Ectodermal cell (in vitro differentiated cells): ENCODE measurements at regions not wholly inside any gene's neighbourhood (a gene's known extent, or its start where the extent isn't known, plus 50 kb on each side); places are given as distances from the start of the nearest gene placed in this dataset.
"Not testable (repeated sequence)": the region's sequence is repeated elsewhere in the genome, so short reads cannot be mapped to it uniquely, and the experiment has no call there.

Source experiments
- H3K27ac ChIP-seq: 2 replicates; pipeline ENCODE4 v1.7.0; 2013; ENCODE audit warnings: mild to moderate bottlenecking, low read depth, low read length; ENCODE audit not compliant: insufficient read depth, poor library complexity, severe bottlenecking
- H3K27me3 ChIP-seq: 2 replicates; pipeline ENCODE4 v1.7.0; 2013; ENCODE audit warnings: mild to moderate bottlenecking, low read length; ENCODE audit not compliant: insufficient read depth, control insufficient read depth, poor library complexity, severe bottlenecking
- H3K36me3 ChIP-seq: one replicate; pipeline ENCODE4 v1.7.0; 2013; ENCODE audit warnings: low read length; ENCODE audit not compliant: control insufficient read depth, insufficient read depth
- H3K4me1 ChIP-seq: one replicate; pipeline ENCODE4 v1.7.0; 2013; ENCODE audit warnings: low read length; ENCODE audit not compliant: control insufficient read depth, insufficient read depth
- H3K4me3 ChIP-seq: 2 replicates; pipeline ENCODE4 v1.7.0; 2013; ENCODE audit warnings: low read depth, low read length, control low read depth; ENCODE audit not compliant: insufficient read depth
- H3K9me3 ChIP-seq: 2 replicates; pipeline ENCODE4 v1.7.0; 2013; ENCODE audit warnings: mild to moderate bottlenecking, low read length, moderate library complexity; ENCODE audit not compliant: control insufficient read depth
- WGBS, 2 experiments: methylation state at CpG; one replicate each; pipeline ENCODE4 v1.1.7; 2013; ENCODE audit warnings: missing lambda C conversion rate in 2 of 2; 5-methylcytosine and 5-hydroxymethylcytosine counted together

DNA sequence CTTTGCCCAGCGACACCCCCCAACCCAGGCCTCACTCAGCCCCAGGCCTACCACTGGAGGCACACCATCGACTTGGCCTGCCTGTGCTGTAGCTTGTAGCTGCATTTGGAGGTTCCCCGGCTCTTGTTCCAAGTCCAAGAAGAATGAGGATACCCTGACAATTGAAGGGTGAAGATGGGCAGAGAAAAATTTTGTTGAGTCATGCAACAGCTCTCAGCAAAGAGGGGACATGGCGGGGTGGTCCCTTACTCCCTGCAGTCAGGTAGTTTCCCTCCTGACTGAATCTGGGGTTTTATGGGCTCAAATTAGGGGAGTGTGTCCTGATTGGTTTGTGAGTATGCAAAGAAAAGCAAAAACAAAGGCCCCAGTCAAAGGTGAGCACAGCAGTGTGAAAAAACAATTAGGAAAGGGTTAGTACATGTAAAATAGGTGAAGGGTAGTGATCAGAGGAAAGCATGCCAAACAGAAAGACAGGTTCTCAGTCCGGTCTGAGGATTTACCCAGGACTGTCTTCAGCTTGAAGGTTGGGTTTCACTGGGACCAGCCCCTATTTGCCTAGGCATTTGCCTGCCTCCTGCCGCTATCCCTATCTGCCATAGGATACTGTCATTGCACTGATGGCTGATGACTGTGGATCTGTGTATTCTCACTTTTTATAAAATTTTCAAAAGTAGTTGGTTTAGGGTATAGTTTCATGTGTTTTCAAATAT is 316.4 kb upstream of the RND3 start:
- WGBS, 2 experiments, result 70 to 77% methylated on average over 5 to 6 of the region's 6 CpGs
- no peaks in the 10 kb centered on the region for H3K36me3 ChIP-seq
- no peaks in the 10 kb centered on the region for H3K27me3 ChIP-seq
- no peaks in the 10 kb centered on the region for H3K4me1 ChIP-seq
- H3K9me3 ChIP-seq, result no peaks in the 10 kb centered on the region
- H3K27ac ChIP-seq, result no peak overlapping the region
- H3K4me3 ChIP-seq, result no peak overlapping the region

DNA sequence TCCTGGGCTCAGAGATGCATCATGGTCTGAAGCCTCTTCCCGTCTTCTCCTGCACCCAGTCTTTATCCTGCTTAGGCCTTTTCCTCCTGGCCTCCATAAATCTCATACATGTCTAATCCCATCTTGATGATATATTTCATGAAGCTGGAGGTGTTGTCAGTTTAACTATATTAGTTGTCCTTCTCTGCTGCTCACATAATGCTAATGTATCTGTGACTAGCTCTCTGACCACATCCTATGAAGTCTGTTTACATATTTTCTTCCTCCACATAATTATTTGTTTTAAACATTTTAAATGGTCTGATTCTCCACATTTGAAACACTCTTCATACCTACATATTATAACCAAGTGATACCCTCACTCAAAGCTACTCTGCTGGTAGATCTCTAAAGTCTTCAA is 315.2 kb upstream of the RND3 start:
- H3K4me1 ChIP-seq, result no peaks in the 10 kb centered on the region
- no peak overlapping the region for H3K27ac ChIP-seq
- 94 to 96% methylated on average over 1 of the region's 1 CpG for WGBS, 2 experiments

DNA sequence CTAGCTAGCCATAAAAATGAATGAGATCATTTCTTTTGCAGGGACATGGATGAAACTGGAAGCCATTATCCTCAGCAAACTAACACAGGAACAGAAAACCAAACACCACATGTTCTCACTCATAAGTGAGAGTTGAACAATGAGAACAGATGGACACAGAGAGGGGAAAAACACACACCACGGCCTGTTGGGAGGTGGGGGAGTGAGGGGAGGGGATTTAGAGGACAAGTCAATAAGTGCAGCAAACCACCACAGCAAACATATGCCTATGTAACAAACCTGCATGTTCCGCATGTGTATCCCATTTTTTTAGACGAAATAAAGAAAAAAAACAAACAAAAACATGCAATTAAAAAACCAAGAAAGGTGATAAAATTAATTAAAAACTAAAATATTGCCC is 308.8 kb upstream of the RND3 start:
- H3K36me3 ChIP-seq, H3K4me1 ChIP-seq, H3K27ac ChIP-seq, H3K4me3 ChIP-seq, H3K9me3 ChIP-seq, H3K27me3 ChIP-seq: not testable (repeated sequence)
- WGBS, 2 experiments, result 91% methylated on average over 3 of the region's 3 CpGs; no CpG with 5 or more reads in 1 of the 2 experiments

More for the DNA sequence above, 315.2 kb upstream of the RND3 start:
- no peaks in the 10 kb centered on the region for H3K9me3 ChIP-seq
- H3K27me3 ChIP-seq, result no peaks in the 10 kb centered on the region
- H3K4me3 ChIP-seq, result no peak overlapping the region
- no peaks in the 10 kb centered on the region for H3K36me3 ChIP-seq

DNA sequence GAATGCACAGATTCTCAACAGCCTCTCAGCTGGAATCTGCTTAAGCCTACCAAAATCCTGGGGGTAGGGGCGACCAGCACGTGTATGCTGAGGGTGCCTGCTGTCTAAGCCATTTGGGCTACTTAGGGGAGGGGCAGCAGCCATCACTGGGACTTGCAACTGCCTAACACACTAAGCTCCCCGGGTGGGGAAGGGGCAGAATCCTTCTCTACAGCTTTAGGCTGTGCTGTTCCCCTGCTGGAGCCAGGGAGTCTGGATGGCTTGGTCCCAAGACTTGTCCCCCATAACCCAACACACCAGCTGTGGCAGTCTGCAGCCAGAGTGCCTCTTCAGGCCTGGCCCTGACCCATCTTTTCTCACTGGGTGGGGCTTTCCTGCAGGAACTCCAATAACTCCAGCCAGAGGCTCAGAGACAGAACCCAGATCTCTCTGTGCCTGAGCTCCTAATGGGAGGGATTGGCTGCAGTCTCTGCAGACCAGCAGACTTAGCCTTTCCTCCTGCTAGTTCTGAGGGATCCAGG is 305.4 kb upstream of the RND3 start:
- Histone ChIP-seq H3K4me1 (no peaks in the 10 kb centered on the region), H3K9me3 (no peaks in the 10 kb centered on the region), H3K4me3 (no peak overlapping the region), H3K27me3 (no peaks in the 10 kb centered on the region), H3K36me3 (no peaks in the 10 kb centered on the region), H3K27ac (no peak overlapping the region)
- WGBS, 2 experiments, result 88 to 91% methylated on average over 3 of the region's 3 CpGs

DNA sequence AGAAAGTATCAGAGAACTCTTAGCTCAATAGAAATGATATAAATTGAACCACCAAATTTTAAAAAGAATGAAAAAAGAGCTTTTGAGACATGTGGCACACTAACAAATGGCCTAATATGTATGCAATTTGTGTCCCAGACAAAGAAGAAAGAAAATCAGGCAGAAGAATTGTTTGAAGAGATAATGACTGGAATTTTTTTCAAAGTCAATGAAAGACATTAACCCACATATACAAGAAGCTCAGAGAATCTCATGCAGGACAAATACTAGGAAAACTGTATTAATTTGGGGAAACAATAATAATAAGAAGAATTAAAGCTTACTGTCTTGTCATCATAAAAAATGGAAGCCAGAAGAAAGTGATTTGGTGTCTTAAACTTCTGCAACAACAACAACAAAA is 304.1 kb upstream of the RND3 start:
- Histone ChIP-seq H3K9me3 (no peaks in the 10 kb centered on the region), H3K36me3 (no peaks in the 10 kb centered on the region), H3K27ac (no peak overlapping the region), H3K27me3 (no peaks in the 10 kb centered on the region), H3K4me3 (no peak overlapping the region), H3K4me1 (no peaks in the 10 kb centered on the region)

DNA sequence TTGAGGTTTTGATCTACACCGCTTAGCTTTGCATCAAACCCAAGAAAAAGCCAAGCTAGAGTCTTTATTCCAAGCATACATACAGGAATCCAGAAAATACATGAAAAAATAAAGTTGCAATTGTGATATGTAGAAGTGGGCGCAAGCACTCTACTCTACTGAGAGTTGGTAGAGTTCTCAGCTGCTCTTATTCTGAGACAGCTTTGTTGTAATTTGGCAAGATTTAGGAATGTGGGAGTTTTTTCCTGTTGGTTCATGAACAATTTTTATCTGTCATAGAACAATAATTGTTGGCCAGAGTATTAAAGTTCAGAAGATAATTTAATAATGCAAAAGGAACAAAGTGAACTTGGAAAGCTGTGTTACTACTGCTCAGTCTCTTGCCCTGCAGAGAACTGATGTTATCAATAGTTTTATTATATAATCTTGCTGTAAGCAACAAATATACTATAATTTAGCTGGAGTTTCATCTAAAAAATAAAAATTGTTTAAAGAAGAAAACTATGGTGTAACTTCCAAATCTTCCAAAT is 302.0 kb upstream of the RND3 start:
- Histone ChIP-seq H3K36me3 (no peaks in the 10 kb centered on the region), H3K27ac (no peak overlapping the region)
- WGBS, 2 experiments, result 96 to 100% methylated on average over 1 to 2 of the region's 2 CpGs

DNA sequence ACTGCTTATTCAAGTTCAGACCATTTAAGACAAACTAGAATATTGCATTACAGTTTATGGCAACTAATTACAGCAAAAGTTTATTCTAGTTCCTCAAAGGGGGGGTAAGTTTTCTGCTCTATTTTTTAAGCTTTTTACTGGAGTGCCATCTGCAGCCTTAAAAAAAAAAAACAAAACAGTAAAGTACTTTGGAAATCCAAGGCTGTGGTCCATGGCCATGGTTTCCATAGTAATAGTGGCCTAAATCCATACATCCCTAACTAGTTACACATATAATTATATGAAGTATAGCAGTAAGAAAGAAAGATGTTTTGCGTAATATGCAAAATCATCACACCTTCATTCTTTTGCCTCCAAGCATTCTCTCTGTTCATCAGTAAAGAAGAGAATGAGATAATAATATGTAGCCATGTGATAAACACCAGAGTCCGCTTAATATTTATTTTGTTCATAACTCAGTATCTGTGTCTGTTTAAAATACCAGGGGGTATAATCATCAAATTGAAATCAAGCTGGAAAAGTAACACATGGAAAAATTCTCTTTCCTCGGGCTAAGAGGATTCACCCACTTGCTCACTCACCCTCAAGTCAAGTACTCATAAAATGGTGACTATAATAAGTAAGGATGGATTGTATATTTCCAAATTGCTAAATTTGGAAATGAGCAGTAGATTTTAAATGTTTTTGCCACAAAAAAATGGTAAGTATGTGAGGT is 301.1 kb upstream of the RND3 start:
- no peaks in the 10 kb centered on the region for H3K4me1 ChIP-seq
- H3K9me3 ChIP-seq, result no peaks in the 10 kb centered on the region
- WGBS, 2 experiments, result 100% methylated on average over 2 of the region's 3 CpGs; no CpG with 5 or more reads in 1 of the 2 experiments
- H3K27ac ChIP-seq, result no peak overlapping the region
- no peaks in the 10 kb centered on the region for H3K27me3 ChIP-seq
- no peaks in the 10 kb centered on the region for H3K36me3 ChIP-seq
- no peak overlapping the region for H3K4me3 ChIP-seq

More for the DNA sequence above, 302.0 kb upstream of the RND3 start:
- H3K4me3 ChIP-seq, result no peak overlapping the region
- no peaks in the 10 kb centered on the region for H3K27me3 ChIP-seq
- no peaks in the 10 kb centered on the region for H3K4me1 ChIP-seq
- H3K9me3 ChIP-seq, result no peaks in the 10 kb centered on the region

DNA sequence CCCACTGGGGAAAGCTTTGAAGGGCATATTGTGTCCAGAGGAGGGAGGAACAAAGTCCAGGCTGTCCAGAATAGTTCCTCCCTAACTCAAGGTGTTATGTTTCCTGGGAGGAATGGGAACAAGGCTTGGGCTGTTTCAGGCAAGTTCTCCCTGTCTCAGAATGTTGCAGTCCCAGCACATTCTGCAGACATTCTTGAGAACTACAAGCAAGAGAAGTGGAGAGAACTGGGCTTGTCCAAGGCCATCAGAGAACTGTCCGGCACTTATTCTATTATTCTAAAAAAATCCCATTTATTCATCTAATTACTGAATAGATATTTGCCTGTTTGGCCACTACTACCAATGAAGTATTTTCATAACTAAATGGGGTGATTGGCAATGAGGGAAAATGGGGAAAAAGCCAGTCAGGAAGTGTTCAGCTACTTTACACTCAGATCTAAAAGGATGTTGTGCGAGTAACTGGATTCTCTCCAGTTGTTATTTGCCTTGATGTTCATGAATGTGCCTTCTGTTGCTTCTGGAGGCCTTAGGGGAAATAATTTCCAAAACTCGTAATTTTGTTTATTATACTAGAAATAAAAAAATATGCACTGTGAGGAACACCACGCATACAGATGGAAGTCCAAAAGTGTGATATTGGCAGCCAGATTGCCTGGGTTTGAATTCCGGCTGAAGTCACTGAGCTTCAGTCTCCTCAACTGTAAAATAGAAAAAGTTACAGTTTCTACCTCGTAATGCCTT is 300.1 kb upstream of the RND3 start:
- Histone ChIP-seq H3K36me3 (no peaks in the 10 kb centered on the region), H3K27ac (no peak overlapping the region), H3K4me1 (no peaks in the 10 kb centered on the region), H3K27me3 (no peaks in the 10 kb centered on the region), H3K9me3 (no peaks in the 10 kb centered on the region), H3K4me3 (no peak overlapping the region)
- WGBS, 2 experiments, result 91 to 96% methylated on average over 3 to 5 of the region's 6 CpGs

DNA sequence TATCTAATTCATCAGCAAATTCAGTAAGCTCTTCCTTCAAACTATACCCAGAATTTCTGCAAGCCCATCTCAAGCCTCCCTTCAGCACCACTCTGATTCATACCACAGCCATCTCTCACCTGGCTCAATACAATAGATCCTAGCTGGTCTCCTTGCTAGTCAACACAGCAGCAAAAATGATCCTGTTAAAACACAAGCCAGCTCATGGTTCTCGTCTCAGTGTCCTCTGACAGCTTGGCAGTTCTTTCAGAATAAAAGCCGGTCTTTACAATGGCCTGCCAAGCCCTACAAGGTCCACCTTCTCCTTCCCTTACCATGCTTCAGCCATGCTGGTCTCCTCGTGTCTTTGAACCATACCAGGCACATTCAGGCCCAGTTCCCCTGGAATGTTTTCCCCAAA is 296.9 kb upstream of the RND3 start:
- Histone ChIP-seq H3K27ac (no peak overlapping the region), H3K27me3 (no peaks in the 10 kb centered on the region), H3K4me3 (no peak overlapping the region), H3K9me3 (no peaks in the 10 kb centered on the region), H3K36me3 (no peaks in the 10 kb centered on the region), H3K4me1 (no peaks in the 10 kb centered on the region)
- 77 to 80% methylated on average over 3 of the region's 3 CpGs for WGBS, 2 experiments

DNA sequence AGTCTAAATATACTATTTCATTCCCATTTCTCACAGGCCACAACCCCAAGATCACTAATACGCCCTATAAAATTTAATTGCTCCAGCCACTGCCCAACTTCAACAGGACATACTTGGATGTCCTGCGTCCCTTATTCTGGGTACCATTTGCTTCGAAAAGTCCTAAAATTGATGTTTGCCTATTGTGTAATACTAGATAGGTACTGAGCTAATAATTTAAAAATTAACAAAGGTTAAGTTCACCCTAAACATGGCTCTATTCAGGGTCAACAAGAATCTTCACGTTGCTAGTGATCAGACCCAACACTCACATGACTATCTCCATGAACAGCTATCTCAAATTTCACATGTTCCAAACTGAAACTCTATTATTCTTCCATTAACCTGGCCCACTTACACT is 296.4 kb upstream of the RND3 start:
- 90 to 96% methylated on average over 2 to 4 of the region's 4 CpGs for WGBS, 2 experiments
- H3K27ac ChIP-seq, result no peak overlapping the region
- no peaks in the 10 kb centered on the region for H3K4me1 ChIP-seq
- H3K4me3 ChIP-seq, result no peak overlapping the region
- H3K36me3 ChIP-seq, result no peaks in the 10 kb centered on the region
- no peaks in the 10 kb centered on the region for H3K9me3 ChIP-seq
- H3K27me3 ChIP-seq, result no peaks in the 10 kb centered on the region
